ENCODE measurements at regions not wholly inside any gene's neighbourhood (a gene's known extent, or its start where the extent isn't known, plus 50 kb on each side); places are given as distances from the start of the nearest gene placed in this dataset.

GRCh38 chr1:208841436-208841835 is 597.3 kb upstream of the PLXNA2 start:
- H3K27me3 ChIP-seq = no peaks in the 10 kb centered on the region

DNA sequence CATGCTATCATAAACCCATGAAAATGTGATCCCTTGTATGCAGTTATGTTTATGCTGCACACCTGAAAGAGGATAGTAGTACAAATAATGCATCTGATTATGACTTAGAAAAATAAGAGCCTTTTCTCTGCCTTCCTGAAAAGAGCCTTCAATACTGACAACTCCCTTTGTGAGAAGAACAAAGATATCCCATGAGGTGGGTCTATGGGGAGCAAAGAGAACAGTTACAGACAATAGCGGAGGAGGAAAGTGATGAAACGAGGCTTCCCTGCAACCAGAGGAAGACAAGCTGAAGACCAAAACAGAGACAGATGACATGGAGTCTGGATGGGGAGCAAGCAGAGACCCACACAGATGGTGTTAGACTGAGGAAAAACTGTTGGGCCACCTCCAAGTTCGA is 598.3 kb upstream of the PLXNA2 start:
- intact Hi-C loops (cut with DNase I) = no loop called here
- Histone ChIP-seq H3K4me1 (no peaks in the 10 kb centered on the region), H3K36me3 (no peaks in the 10 kb centered on the region), H3K27ac (no peak overlapping the region), H3K27me3 (no peaks in the 10 kb centered on the region), H3K9me3 (no peaks in the 10 kb centered on the region), H3K4me3 (no peak overlapping the region)
- no peak for DNase-seq (ENCODE audit: low spot score in 2 of 2)
- TF ChIP-seq, protein P1, sequence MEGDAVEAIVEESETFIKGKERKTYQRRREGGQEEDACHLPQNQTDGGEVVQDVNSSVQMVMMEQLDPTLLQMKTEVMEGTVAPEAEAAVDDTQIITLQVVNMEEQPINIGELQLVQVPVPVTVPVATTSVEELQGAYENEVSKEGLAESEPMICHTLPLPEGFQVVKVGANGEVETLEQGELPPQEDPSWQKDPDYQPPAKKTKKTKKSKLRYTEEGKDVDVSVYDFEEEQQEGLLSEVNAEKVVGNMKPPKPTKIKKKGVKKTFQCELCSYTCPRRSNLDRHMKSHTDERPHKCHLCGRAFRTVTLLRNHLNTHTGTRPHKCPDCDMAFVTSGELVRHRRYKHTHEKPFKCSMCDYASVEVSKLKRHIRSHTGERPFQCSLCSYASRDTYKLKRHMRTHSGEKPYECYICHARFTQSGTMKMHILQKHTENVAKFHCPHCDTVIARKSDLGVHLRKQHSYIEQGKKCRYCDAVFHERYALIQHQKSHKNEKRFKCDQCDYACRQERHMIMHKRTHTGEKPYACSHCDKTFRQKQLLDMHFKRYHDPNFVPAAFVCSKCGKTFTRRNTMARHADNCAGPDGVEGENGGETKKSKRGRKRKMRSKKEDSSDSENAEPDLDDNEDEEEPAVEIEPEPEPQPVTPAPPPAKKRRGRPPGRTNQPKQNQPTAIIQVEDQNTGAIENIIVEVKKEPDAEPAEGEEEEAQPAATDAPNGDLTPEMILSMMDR (IDR thresholded peaks at IDR 0.05) = no peak

More at GRCh38 chr1:208841436-208841835, 597.3 kb upstream of the PLXNA2 start:
- no peak overlapping the region for H3K4me3 ChIP-seq
- no peaks in the 10 kb centered on the region for H3K4me1 ChIP-seq
- no peak overlapping the region for H3K27ac ChIP-seq
- DNase-seq (ENCODE audit: low spot score in 2 of 2) = no peak
- intact Hi-C loops (cut with DNase I) = no loop called here
- no peaks in the 10 kb centered on the region for H3K9me3 ChIP-seq
- no peaks in the 10 kb centered on the region for H3K36me3 ChIP-seq
- TF ChIP-seq, protein P1 (IDR thresholded peaks at IDR 0.05) = no peak

DNA sequence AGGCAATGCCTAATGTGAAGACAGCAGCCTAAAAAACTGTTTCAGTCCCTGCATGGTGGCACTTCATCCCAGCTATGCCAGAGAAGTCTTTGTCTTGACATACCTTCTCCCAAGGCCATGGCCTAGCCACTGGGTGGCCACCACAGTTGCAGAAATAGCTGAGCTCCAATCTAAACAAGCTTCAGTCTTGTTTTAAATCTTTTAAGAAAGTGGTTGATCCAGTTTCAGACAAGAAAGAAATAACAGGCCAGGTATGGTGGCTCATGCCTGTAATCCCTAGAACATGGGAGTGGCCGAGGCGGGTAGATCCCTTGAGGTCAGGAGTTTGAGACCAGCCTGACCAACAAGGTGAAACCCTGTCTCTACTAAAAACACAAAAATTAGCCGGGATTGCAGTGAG is 600.0 kb upstream of the PLXNA2 start:
- intact Hi-C loops (cut with DNase I) = no loop called here
- Histone ChIP-seq H3K4me3 (no peak overlapping the region), H3K4me1 (no peaks in the 10 kb centered on the region), H3K36me3 (no peaks in the 10 kb centered on the region), H3K27ac (no peak overlapping the region), H3K9me3 (no peaks in the 10 kb centered on the region), H3K27me3 (no peaks in the 10 kb centered on the region)
- no peak for DNase-seq (ENCODE audit: low spot score in 2 of 2)
- TF ChIP-seq, protein P1 (IDR thresholded peaks at IDR 0.05) = no peak

GRCh38 chr1:208848854-208849253 is 604.7 kb upstream of the PLXNA2 start:
- H3K27me3 ChIP-seq = no peaks in the 10 kb centered on the region
- no peaks in the 10 kb centered on the region for H3K9me3 ChIP-seq
- H3K36me3 ChIP-seq = no peaks in the 10 kb centered on the region
- no peak for DNase-seq (ENCODE audit: low spot score in 2 of 2)
- H3K4me3 ChIP-seq = no peak overlapping the region
- no peaks in the 10 kb centered on the region for H3K4me1 ChIP-seq
- TF ChIP-seq, protein P1 (IDR thresholded peaks at IDR 0.05) = no peak
- no peak overlapping the region for H3K27ac ChIP-seq
- intact Hi-C loops (cut with DNase I) = no loop called here

GRCh38 chr1:208850442-208850841 is 606.3 kb upstream of the PLXNA2 start:
- Histone ChIP-seq H3K27me3 (no peaks in the 10 kb centered on the region), H3K9me3 (no peaks in the 10 kb centered on the region), H3K4me1 (no peaks in the 10 kb centered on the region), H3K4me3 (no peak overlapping the region), H3K36me3 (no peaks in the 10 kb centered on the region), H3K27ac (no peak overlapping the region)
- DNase-seq (ENCODE audit: low spot score in 2 of 2) = no peak
- intact Hi-C loops (cut with DNase I) = no loop called here
- TF ChIP-seq, protein P1 (IDR thresholded peaks at IDR 0.05) = no peak

GRCh38 chr1:208851366-208851765 is 607.2 kb upstream of the PLXNA2 start:
- no peaks in the 10 kb centered on the region for H3K36me3 ChIP-seq
- TF ChIP-seq, protein P1 (IDR thresholded peaks at IDR 0.05) = no peak

More at GRCh38 chr1:208851366-208851765, 607.2 kb upstream of the PLXNA2 start:
- no peak overlapping the region for H3K27ac ChIP-seq
- DNase-seq (ENCODE audit: low spot score in 2 of 2) = no peak
- H3K9me3 ChIP-seq = no peaks in the 10 kb centered on the region
- intact Hi-C loops (cut with DNase I) = no loop called here
- no peaks in the 10 kb centered on the region for H3K27me3 ChIP-seq
- no peaks in the 10 kb centered on the region for H3K4me1 ChIP-seq
- no peak overlapping the region for H3K4me3 ChIP-seq

All from ascending aorta (tissue), 2 donors.